SK-N-SH treated with all-trans-retinoic acid at 6 μM for 48 hours (cell line): ENCODE measurements at regions not wholly inside any gene's neighbourhood (a gene's known extent, or its start where the extent isn't known, plus 50 kb on each side); places are given as distances from the start of the nearest gene placed in this dataset.

ENCODE experiments used
- ARNTL ChIP-seq: fragments of 450-650 bp; formaldehyde crosslinking; IDR thresholded peaks from 2 replicates; pipeline ENCODE4 v1.5.0; 2020; ENCODE audit warnings: low read depth, mild to moderate bottlenecking, moderate library complexity, borderline replicate concordance
- CREB5 ChIP-seq: fragments of 250-450 bp; sonication (Bioruptor Pico); IDR thresholded peaks from 2 replicates; pipeline ENCODE4 v1.5.1; 2020; ENCODE audit warnings: low read depth, mild to moderate bottlenecking, moderate library complexity
- ISL1 ChIP-seq: fragments of 250-450 bp; sonication (Bioruptor Pico); IDR thresholded peaks from 2 replicates; pipeline ENCODE4 v2.1.2; 2022; ENCODE audit warnings: mild to moderate bottlenecking, moderate library complexity
- OSR1 ChIP-seq: fragments of 250-450 bp; sonication (Bioruptor Pico); IDR thresholded peaks from 2 replicates; pipeline ENCODE4 v1.8.0; 2022; ENCODE audit warnings: moderate library complexity, mild to moderate bottlenecking, inconsistent platforms
- PATZ1 ChIP-seq: fragments of 250-450 bp; sonication (Bioruptor Pico); IDR thresholded peaks from 2 replicates; pipeline ENCODE4 v1.8.0; 2020; ENCODE audit warnings: mild to moderate bottlenecking, moderate library complexity, borderline replicate concordance
- PPARA ChIP-seq: fragments of 250-450 bp; sonication (Bioruptor Pico); IDR thresholded peaks from 2 replicates; pipeline ENCODE4 v1.5.0; 2020; ENCODE audit warnings: mild to moderate bottlenecking, borderline replicate concordance
- ZFP3 ChIP-seq: fragments of 250-450 bp; sonication (Bioruptor Pico); IDR thresholded peaks from 2 replicates; pipeline ENCODE4 v1.5.0; 2020; ENCODE audit warnings: mild to moderate bottlenecking, moderate library complexity
- ZFP30 ChIP-seq: fragments of 450-650 bp; formaldehyde crosslinking; IDR thresholded peaks from 2 replicates; pipeline ENCODE4 v1.5.0; 2022; ENCODE audit warnings: mild to moderate bottlenecking, moderate library complexity
- ZNF8 ChIP-seq: fragments of 450-650 bp; formaldehyde crosslinking; IDR thresholded peaks from 2 replicates; pipeline ENCODE4 v1.5.0; 2020; ENCODE audit warnings: mild to moderate bottlenecking, moderate library complexity

GRCh38 chr13:79851318-79851717, 370.4 kb downstream of the NDFIP2 start:
- no peak for TF ChIP-seq PPARA (CRISPR knock-in tag)
- no peak for TF ChIP-seq PATZ1
- TF ChIP-seq CREB5 (CRISPR knock-in tag): no peak
- no peak for TF ChIP-seq ZFP3 (CRISPR knock-in tag)
- no peak for TF ChIP-seq OSR1 (CRISPR knock-in tag)
- no peak for TF ChIP-seq ZNF8 (CRISPR knock-in tag)
- no peak for TF ChIP-seq ARNTL (CRISPR knock-in tag)
- TF ChIP-seq ISL1 (CRISPR knock-in tag): no peak
- no peak for TF ChIP-seq ZFP30 (CRISPR knock-in tag)
